OCI-LY3 (cell line): ENCODE measurements at regions not wholly inside any gene's neighbourhood (a gene's known extent, or its start where the extent isn't known, plus 50 kb on each side); places are given as distances from the start of the nearest gene placed in this dataset.

ENCODE experiments used
- H2AFZ ChIP-seq: fragments of 200-600, 300-600 bp; shearing (Covaris generic); 2 replicates; pipeline ENCODE4 v1.6.0; 2014; ENCODE audit warnings: antibody characterized with exemption, low read depth, low read length
- H3K27ac ChIP-seq: fragments of 200-600, 300-600 bp; sonication (generic); 2 replicates; pipeline ENCODE4 v1.5.1; 2014; ENCODE audit warnings: mild to moderate bottlenecking, low read length, moderate library complexity, mixed read lengths
- H3K27me3 ChIP-seq: fragments of 200-600, 300-600 bp; sonication (generic); 2 replicates; pipeline ENCODE4 v1.6.1; 2014; ENCODE audit warnings: low read depth, low read length, mixed read lengths
- H3K36me3 ChIP-seq: fragments of 200-600, 300-600 bp; sonication (generic); replicated peaks from 2 replicates; pipeline ENCODE3; 2014; ENCODE audit warnings: low read depth, low read length, mixed read lengths
- H3K4me1 ChIP-seq: fragments of 300-600, 200-600 bp; sonication (generic); 2 replicates; pipeline ENCODE4 v1.6.1; 2014; ENCODE audit warnings: low read length, mixed read lengths
- H3K4me2 ChIP-seq: fragments of 200-600, 300-600 bp; sonication (generic); 2 replicates; pipeline ENCODE4 v1.6.1; 2014; ENCODE audit warnings: low read length, mixed read lengths
- H3K4me3 ChIP-seq: fragments of 300-600, 200-600 bp; sonication (generic); 2 replicates; pipeline ENCODE4 v1.5.1; 2014; ENCODE audit warnings: antibody characterized with exemption, mild to moderate bottlenecking, low read length, moderate library complexity
- H3K79me2 ChIP-seq: fragments of 300-600, 200-600 bp; shearing (Covaris generic); 2 replicates; pipeline ENCODE4 v1.6.1; 2014; ENCODE audit warnings: mild to moderate bottlenecking, low read length, mixed read lengths
- H3K9ac ChIP-seq: fragments of 300-600, 200-600 bp; shearing (Covaris generic); 2 replicates; pipeline ENCODE4 v1.6.0; 2014; ENCODE audit warnings: mild to moderate bottlenecking, low read length, moderate library complexity
- H3K9me3 ChIP-seq: fragments of 200-600, 300-600 bp; shearing (Covaris generic); 2 replicates; pipeline ENCODE4 v1.6.1; 2014; ENCODE audit warnings: low read length, mixed read lengths; ENCODE audit not compliant: insufficient read depth
- H4K20me1 ChIP-seq: fragments of 200-600, 300-600 bp; sonication (generic); 2 replicates; pipeline ENCODE4 v1.6.1; 2016; ENCODE audit warnings: low read length, mixed read lengths; ENCODE audit not compliant: insufficient read depth
- CTCF ChIP-seq: fragments of 200-600, 300-600 bp; sonication (generic); IDR thresholded peaks from 2 replicates; pipeline ENCODE4 v1.5.1; 2014; ENCODE audit warnings: antibody characterized with exemption, low read length, low read depth
- EZH2phosphoT487 ChIP-seq: fragments of 200-600 bp; shearing (Covaris generic); IDR thresholded peaks from 2 replicates; pipeline ENCODE4 v1.6.1; 2018; ENCODE audit warnings: antibody characterized with exemption, mixed run types, low read depth

- Histone ChIP-seq H2AFZ (no peak overlapping the region), H3K36me3 (no peaks in the 10 kb centered on the region), H3K4me2 (no peak overlapping the region), H3K4me3 (no peak overlapping the region), H3K27me3 (no peaks in the 10 kb centered on the region), H3K79me2 (no peaks in the 10 kb centered on the region), H3K4me1 (no peaks in the 10 kb centered on the region), H3K27ac (no peak overlapping the region), H4K20me1 (no peaks in the 10 kb centered on the region), H3K9me3 (0 out of 2 replicates have a peak, but pooled peaks cover 5% of the 10 kb centered on the region), H3K9ac (no peak overlapping the region)
- TF ChIP-seq EZH2phosphoT487 (no peak), CTCF (no peak)
Measured at GRCh38 chr3:110966966-110967663, 104.5 kb upstream of the NECTIN3 start.

DNA sequence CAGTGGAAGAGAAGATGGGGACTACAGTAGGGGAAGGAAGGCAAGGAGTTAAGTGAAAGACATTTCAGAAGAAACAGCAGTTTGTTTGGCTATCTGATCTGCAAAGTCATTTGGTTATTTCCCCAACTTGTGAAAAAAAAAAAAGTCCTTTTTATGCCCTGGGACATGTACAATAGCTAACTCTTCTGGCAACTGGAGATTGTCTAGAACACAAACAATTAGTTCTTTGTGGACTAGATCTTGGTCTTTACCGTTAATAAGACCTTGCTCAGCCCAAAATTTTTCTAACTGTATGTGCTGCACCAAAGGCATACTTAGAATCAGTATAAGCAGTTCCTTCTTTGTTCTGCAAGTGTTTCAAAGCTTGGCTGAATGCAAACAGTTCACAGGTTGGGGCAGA is 103.5 kb upstream of the NECTIN3 start:
- Histone ChIP-seq H3K9ac (no peak overlapping the region), H4K20me1 (no peaks in the 10 kb centered on the region), H2AFZ (no peak overlapping the region), H3K4me2 (no peak overlapping the region), H3K27me3 (no peaks in the 10 kb centered on the region), H3K4me1 (no peaks in the 10 kb centered on the region), H3K27ac (no peak overlapping the region), H3K9me3 (0 out of 2 replicates have a peak, but pooled peaks cover 5% of the 10 kb centered on the region), H3K79me2 (no peaks in the 10 kb centered on the region), H3K4me3 (no peak overlapping the region), H3K36me3 (no peaks in the 10 kb centered on the region)
- TF ChIP-seq EZH2phosphoT487, result no peak
- TF ChIP-seq CTCF, result no peak

DNA sequence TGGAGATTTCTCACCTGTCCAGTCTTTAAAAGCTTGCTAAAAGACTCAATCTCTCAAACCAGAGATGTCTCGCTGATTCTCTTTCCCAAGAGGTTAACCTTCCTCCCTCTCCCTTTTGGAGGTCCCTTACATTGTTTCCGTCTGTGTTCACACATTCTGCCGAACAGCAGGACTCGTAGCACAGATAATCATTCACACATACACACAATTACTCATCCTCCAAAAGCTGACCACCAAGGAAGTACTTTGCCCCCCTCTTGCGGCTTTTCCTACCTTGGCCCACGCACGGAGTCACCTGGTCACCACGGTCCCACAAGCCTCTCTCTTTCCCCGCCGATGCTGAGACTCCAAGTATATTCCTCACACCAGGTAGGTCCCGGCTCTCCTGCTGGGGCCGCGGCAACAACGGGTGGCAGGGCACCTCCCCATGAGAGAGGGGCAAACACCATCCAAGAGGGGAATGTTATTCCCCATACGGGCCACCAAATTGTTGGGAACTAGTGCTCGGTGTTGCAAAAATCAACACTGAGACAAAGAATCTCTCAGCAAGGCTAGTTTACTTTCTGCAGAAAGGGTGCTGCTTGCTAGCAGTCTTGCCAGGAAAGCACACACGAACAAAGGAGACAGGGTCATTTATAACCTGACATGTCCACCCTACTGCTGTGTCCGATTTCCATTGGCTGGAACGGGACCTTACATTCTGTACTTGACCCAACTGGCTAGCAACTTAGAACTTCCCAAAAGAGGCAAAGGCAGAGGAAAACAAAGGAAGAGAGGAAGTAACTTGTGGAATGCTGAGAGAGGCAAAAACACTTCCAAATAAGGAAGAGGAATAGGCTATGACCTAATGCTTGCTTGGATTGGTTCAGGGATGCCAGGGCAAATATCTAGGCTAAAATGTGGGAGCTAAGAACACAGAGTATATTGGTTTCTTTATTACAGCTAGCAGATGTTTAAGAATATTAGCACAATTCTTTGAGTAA is 102.1 kb upstream of the NECTIN3 start:
- Histone ChIP-seq H3K27ac (no peak overlapping the region), H3K9ac (no peak overlapping the region), H2AFZ (no peak overlapping the region), H3K9me3 (0 out of 2 replicates have a peak, but pooled peaks cover 5% of the 10 kb centered on the region), H3K36me3 (no peaks in the 10 kb centered on the region), H4K20me1 (no peaks in the 10 kb centered on the region), H3K4me3 (no peak overlapping the region), H3K79me2 (no peaks in the 10 kb centered on the region), H3K4me2 (no peak overlapping the region), H3K4me1 (no peaks in the 10 kb centered on the region), H3K27me3 (no peaks in the 10 kb centered on the region)
- no peak for TF ChIP-seq CTCF
- no peak for TF ChIP-seq EZH2phosphoT487

GRCh38 chr3:110971010-110971601 is 100.5 kb upstream of the NECTIN3 start:
- Histone ChIP-seq H2AFZ (no peak overlapping the region), H3K4me2 (no peak overlapping the region)
- TF ChIP-seq EZH2phosphoT487, result no peak
- no peak for TF ChIP-seq CTCF

More at GRCh38 chr3:110971010-110971601, 100.5 kb upstream of the NECTIN3 start:
- Histone ChIP-seq H3K9me3 (no peaks in the 10 kb centered on the region), H3K9ac (no peak overlapping the region), H3K27me3 (no peaks in the 10 kb centered on the region), H3K27ac (no peak overlapping the region), H3K4me3 (no peak overlapping the region), H3K36me3 (no peaks in the 10 kb centered on the region), H4K20me1 (no peaks in the 10 kb centered on the region), H3K79me2 (no peaks in the 10 kb centered on the region), H3K4me1 (no peaks in the 10 kb centered on the region)
